ENCODE measurements at regions not wholly inside any gene's neighbourhood (a gene's known extent, or its start where the extent isn't known, plus 50 kb on each side); places are given as distances from the start of the nearest gene placed in this dataset.

DNA sequence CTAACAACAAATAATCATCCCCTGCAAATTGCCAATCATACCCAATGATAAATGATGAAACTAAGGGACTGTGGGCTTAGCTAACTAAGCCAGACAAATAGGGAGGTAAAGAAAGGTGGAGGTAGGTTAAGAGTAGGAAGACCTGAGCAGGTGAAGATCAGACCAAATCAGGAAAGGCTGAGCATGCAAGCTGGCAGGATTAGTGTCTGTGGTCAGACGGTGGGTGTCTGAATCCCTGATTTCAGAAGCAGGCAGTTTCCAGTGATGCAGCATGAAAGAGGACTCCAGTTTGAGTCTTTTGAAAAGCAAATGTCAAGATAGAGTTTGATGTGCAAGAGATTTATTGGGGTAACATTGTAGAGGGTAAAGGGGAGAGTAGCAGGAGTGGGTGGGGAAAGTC is 181.4 kb upstream of the MYLIP start:
- Histone ChIP-seq H3K27me3 (replicated peaks; ENCODE audit: control insufficient read depth, insufficient read depth, low read length) (no peaks in the 10 kb centered on the region), H3K4me3 (ENCODE audit: low read depth, low read length) (no peak overlapping the region), H3K4me1 (peaks cover 16% of the 10 kb centered on the region), H3K36me3 (ENCODE audit: control insufficient read depth, insufficient read depth, low read length) (no peaks in the 10 kb centered on the region), H3K9me3 (no peaks in the 10 kb centered on the region)
- TF ChIP-seq, protein P1, sequence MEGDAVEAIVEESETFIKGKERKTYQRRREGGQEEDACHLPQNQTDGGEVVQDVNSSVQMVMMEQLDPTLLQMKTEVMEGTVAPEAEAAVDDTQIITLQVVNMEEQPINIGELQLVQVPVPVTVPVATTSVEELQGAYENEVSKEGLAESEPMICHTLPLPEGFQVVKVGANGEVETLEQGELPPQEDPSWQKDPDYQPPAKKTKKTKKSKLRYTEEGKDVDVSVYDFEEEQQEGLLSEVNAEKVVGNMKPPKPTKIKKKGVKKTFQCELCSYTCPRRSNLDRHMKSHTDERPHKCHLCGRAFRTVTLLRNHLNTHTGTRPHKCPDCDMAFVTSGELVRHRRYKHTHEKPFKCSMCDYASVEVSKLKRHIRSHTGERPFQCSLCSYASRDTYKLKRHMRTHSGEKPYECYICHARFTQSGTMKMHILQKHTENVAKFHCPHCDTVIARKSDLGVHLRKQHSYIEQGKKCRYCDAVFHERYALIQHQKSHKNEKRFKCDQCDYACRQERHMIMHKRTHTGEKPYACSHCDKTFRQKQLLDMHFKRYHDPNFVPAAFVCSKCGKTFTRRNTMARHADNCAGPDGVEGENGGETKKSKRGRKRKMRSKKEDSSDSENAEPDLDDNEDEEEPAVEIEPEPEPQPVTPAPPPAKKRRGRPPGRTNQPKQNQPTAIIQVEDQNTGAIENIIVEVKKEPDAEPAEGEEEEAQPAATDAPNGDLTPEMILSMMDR (IDR thresholded peaks at IDR 0.05; ENCODE audit: insufficient read depth in 1 of 2, low read depth in 1 of 2, low read length in 1 of 2, severe bottlenecking in 1 of 2, unreplicated experiment in 1 of 2), result no peak
- CTCF ChIA-PET, result no interaction called here
- no peak for DNase-seq
- intact Hi-C loops (cut with micrococcal nuclease; ENCODE audit: unreplicated experiment), result no loop called here
- Mint-ChIP-seq H3K27me3 (ENCODE audit: insufficient read depth, unreplicated experiment) (no peaks in the 10 kb centered on the region), H3K4me3 (ENCODE audit: unreplicated experiment) (no peak overlapping the region), H3K36me3 (ENCODE audit: insufficient read depth, unreplicated experiment) (no peaks in the 10 kb centered on the region), H3K4me1 (ENCODE audit: low read depth, unreplicated experiment) (peaks cover 9% of the 10 kb centered on the region), H3K27ac (ENCODE audit: unreplicated experiment) (no peak overlapping the region), H3K9me3 (ENCODE audit: unreplicated experiment) (no peaks in the 10 kb centered on the region)
- POLR2A ChIA-PET, result no interaction called here
- BruUV-seq (replicated peaks), result no TSS peak

DNA sequence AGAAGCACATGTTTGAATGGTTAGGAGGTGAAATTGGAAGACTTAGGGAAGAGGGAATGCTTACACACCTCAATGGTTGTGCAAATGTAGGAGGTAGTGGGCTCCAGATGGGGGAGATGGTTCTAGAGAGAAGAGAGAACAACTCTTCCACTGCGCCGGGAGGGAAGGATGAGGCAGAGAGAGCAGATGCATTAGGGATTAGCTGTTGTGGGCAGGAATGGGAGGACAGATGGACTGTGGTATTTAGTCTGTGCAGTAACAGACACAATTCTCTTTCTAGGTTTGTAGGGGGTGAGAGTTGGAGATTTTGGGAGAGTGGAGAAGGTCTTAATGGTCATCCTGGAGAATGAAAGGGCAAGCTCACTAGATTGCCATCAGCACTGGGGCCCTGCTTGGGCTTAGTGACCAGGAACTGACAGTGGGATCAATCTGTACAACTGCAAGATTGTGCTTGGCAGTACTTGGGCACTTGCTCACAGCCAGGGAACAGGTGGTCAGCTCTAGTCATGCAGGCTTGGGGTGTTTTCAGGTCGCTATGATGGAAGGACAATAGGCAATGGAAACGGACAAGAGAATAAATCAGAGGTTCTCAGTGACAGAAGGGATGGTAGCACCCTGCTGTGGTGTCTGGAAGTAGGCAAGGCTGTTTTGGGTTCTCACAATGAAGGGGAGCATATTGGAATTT is 182.0 kb upstream of the MYLIP start:
- POLR2A ChIA-PET, result no interaction called here

DNA sequence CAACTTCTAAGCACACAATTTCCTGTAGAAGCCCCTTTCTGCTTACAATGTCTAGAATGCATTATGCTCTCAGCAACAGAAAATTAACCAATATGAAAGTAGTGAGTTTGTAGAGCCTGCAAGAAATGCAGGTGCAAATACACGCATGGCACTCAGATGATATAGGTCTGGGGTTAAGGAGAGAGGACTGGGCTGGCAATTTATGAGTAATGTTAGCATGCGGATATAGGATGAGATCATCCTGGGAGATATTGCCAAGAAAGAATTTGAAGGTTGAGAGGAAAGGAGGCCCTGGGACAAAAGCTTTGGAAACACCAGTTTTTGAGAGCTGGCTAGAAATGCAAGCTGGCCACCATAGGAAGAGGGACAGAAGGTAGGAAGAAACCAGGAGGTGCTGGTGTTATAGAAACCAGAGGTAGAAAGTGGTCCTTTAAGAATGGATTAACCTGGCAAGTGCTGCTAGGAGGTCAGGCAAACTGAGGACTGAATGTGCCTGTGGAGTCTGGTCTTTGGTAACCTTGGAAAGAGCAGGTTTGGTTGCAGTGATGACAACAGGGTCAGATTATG is 183.2 kb upstream of the MYLIP start:
- peaks cover 7% of the 10 kb centered on the region for H3K4me1 Mint-ChIP-seq (ENCODE audit: low read depth, unreplicated experiment)
- POLR2A ChIA-PET, result no interaction called here
- CTCF ChIA-PET, result no interaction called here
- Histone ChIP-seq H3K36me3 (ENCODE audit: control insufficient read depth, insufficient read depth, low read length) (no peaks in the 10 kb centered on the region), H3K4me3 (ENCODE audit: low read depth, low read length) (no peak overlapping the region), H3K9me3 (no peaks in the 10 kb centered on the region), H3K4me1 (peaks cover 16% of the 10 kb centered on the region), H3K27me3 (replicated peaks; ENCODE audit: control insufficient read depth, insufficient read depth, low read length) (no peaks in the 10 kb centered on the region)
- BruUV-seq (replicated peaks), result no TSS peak
- DNase-seq, result no peak
- no peaks in the 10 kb centered on the region for H3K27me3 Mint-ChIP-seq (ENCODE audit: insufficient read depth, unreplicated experiment)
- H3K9me3 Mint-ChIP-seq (ENCODE audit: unreplicated experiment), result no peaks in the 10 kb centered on the region
- H3K4me3 Mint-ChIP-seq (ENCODE audit: unreplicated experiment), result no peak overlapping the region
- no peak overlapping the region for H3K27ac Mint-ChIP-seq (ENCODE audit: unreplicated experiment)
- intact Hi-C loops (cut with micrococcal nuclease; ENCODE audit: unreplicated experiment), result no loop called here
- no peaks in the 10 kb centered on the region for H3K36me3 Mint-ChIP-seq (ENCODE audit: insufficient read depth, unreplicated experiment)
- TF ChIP-seq, protein P1 (IDR thresholded peaks at IDR 0.05; ENCODE audit: insufficient read depth in 1 of 2, low read depth in 1 of 2, low read length in 1 of 2, severe bottlenecking in 1 of 2, unreplicated experiment in 1 of 2), result no peak

More for the DNA sequence above, 182.0 kb upstream of the MYLIP start:
- Mint-ChIP-seq H3K4me1 (ENCODE audit: low read depth, unreplicated experiment) (peaks cover 7% of the 10 kb centered on the region), H3K4me3 (ENCODE audit: unreplicated experiment) (no peak overlapping the region), H3K36me3 (ENCODE audit: insufficient read depth, unreplicated experiment) (no peaks in the 10 kb centered on the region), H3K9me3 (ENCODE audit: unreplicated experiment) (no peaks in the 10 kb centered on the region), H3K27ac (ENCODE audit: unreplicated experiment) (no peak overlapping the region), H3K27me3 (ENCODE audit: insufficient read depth, unreplicated experiment) (no peaks in the 10 kb centered on the region)
- Histone ChIP-seq H3K27me3 (replicated peaks; ENCODE audit: control insufficient read depth, insufficient read depth, low read length) (no peaks in the 10 kb centered on the region), H3K9me3 (no peaks in the 10 kb centered on the region), H3K4me1 (peaks cover 16% of the 10 kb centered on the region), H3K36me3 (ENCODE audit: control insufficient read depth, insufficient read depth, low read length) (no peaks in the 10 kb centered on the region), H3K4me3 (ENCODE audit: low read depth, low read length) (no peak overlapping the region)
- TF ChIP-seq, protein P1 (IDR thresholded peaks at IDR 0.05; ENCODE audit: insufficient read depth in 1 of 2, low read depth in 1 of 2, low read length in 1 of 2, severe bottlenecking in 1 of 2, unreplicated experiment in 1 of 2), result no peak
- no TSS peak for BruUV-seq (replicated peaks)
- CTCF ChIA-PET, result no interaction called here
- intact Hi-C loops (cut with micrococcal nuclease; ENCODE audit: unreplicated experiment), result no loop called here
- no peak for DNase-seq
